ENCODE measurements at regions not wholly inside any gene's neighbourhood (a gene's known extent, or its start where the extent isn't known, plus 50 kb on each side); places are given as distances from the start of the nearest gene placed in this dataset.

GRCh38 chr5:6920628-6921256 lies 207.5 kb downstream of the TENT4A start:
- no peak for DNase-seq (ENCODE audit: low spot score)

GRCh38 chr5:6926491-6927038 lies 213.3 kb downstream of the TENT4A start:
- no peak for DNase-seq (ENCODE audit: low spot score)

- no peak for DNase-seq (ENCODE audit: low spot score)
Measured at GRCh38 chr5:6936031-6936430, 222.8 kb downstream of the TENT4A start.

GRCh38 chr5:6937677-6938076 lies 224.4 kb downstream of the TENT4A start:
- no peak for DNase-seq (ENCODE audit: low spot score)

- DNase-seq (ENCODE audit: low spot score), result peak; percentile 8
Measured at GRCh38 chr5:6941631-6942030, 228.4 kb downstream of the TENT4A start.

- peak; percentile 11 for DNase-seq (ENCODE audit: low spot score)
Measured at GRCh38 chr5:6943197-6944112, 230.2 kb downstream of the TENT4A start.

GRCh38 chr5:6948562-6948961 lies 235.3 kb downstream of the TENT4A start:
- no peak for DNase-seq (ENCODE audit: low spot score)

- DNase-seq (ENCODE audit: low spot score), result no peak
Measured at GRCh38 chr5:6949230-6949629, 236.0 kb downstream of the TENT4A start.

- DNase-seq (ENCODE audit: low spot score), result no peak
Measured at GRCh38 chr5:6950250-6950649, 237.0 kb downstream of the TENT4A start.

GRCh38 chr5:6950860-6951259 lies 237.6 kb downstream of the TENT4A start:
- no peak for DNase-seq (ENCODE audit: low spot score)

GRCh38 chr5:6961123-6961522 lies 247.9 kb downstream of the TENT4A start:
- no peak for DNase-seq (ENCODE audit: low spot score)

GRCh38 chr5:6961837-6962635 lies 248.8 kb downstream of the TENT4A start:
- DNase-seq (ENCODE audit: low spot score), result peak; percentile 8

- no peak for DNase-seq (ENCODE audit: low spot score)
Measured at GRCh38 chr5:6976971-6977370, 263.7 kb downstream of the TENT4A start.

GRCh38 chr5:6979061-6979460 lies 265.8 kb downstream of the TENT4A start:
- DNase-seq (ENCODE audit: low spot score), result no peak

- DNase-seq (ENCODE audit: low spot score), result no peak
Measured at GRCh38 chr5:6989230-6989629, 276.0 kb downstream of the TENT4A start.

- no peak for DNase-seq (ENCODE audit: low spot score)
Measured at GRCh38 chr5:6994097-6994496, 280.9 kb downstream of the TENT4A start.

- no peak for DNase-seq (ENCODE audit: low spot score)
Measured at GRCh38 chr5:6995115-6995514, 281.9 kb downstream of the TENT4A start.

- DNase-seq (ENCODE audit: low spot score), result no peak
Measured at GRCh38 chr5:7000310-7000709, 287.1 kb downstream of the TENT4A start.

GRCh38 chr5:7010591-7010990 lies 297.4 kb downstream of the TENT4A start:
- DNase-seq (ENCODE audit: low spot score), result no peak

- no peak for DNase-seq (ENCODE audit: low spot score)
Measured at GRCh38 chr5:7012057-7012456, 298.8 kb downstream of the TENT4A start.

- no peak for DNase-seq (ENCODE audit: low spot score)
Measured at GRCh38 chr5:7014611-7015010, 301.4 kb downstream of the TENT4A start.

GRCh38 chr5:7015586-7016256 lies 302.5 kb downstream of the TENT4A start:
- no peak for DNase-seq (ENCODE audit: low spot score)
